Lower leg skin (tissue), 4 donors: ENCODE measurements at regions not wholly inside any gene's neighbourhood (a gene's known extent, or its start where the extent isn't known, plus 50 kb on each side); places are given as distances from the start of the nearest gene placed in this dataset.

Experiments
- DNase-seq, 2 donors: peaks; one replicate each; pipeline ENCODE4 v3.0.0-alpha.2; 2019; ENCODE audit warnings: low spot score in 2 of 2
- H3K4me3 ChIP-seq: fragments of 200-600 bp; sonication (generic); 2 replicates; pipeline ENCODE4 v1.5.1; 2017; ENCODE audit warnings: mild to moderate bottlenecking, low read depth; ENCODE audit not compliant: poor library complexity, severe bottlenecking
- CTCF ChIP-seq, 3 donors: fragments of 450-650 bp; IDR thresholded peaks; one replicate each; pipeline ENCODE4 v1.5.1; 2016; ENCODE audit warnings: antibody characterized with exemption in 3 of 3, mild to moderate bottlenecking in 3 of 3, moderate library complexity in 2 of 3
- POLR2A ChIP-seq, 2 donors: fragments of 450-650 bp; IDR thresholded peaks; one replicate each; pipeline ENCODE4 v1.6.1; 2016 to 2017; ENCODE audit warnings: antibody characterized with exemption in 2 of 2, mild to moderate bottlenecking in 1 of 2, moderate library complexity in 1 of 2
- WGBS, 2 donors: methylation state at CpG; one replicate each; pipeline ENCODE4 v1.1.5; 2018; 5-methylcytosine and 5-hydroxymethylcytosine counted together
- intact Hi-C: fragments of 100-400 bp; cut with DNase I; formaldehyde crosslinking; loops from one replicate; pipeline ENCODE4 v1.15.0; 2023; ENCODE audit warnings: low total_unique reads

GRCh38 chr1:90357995-90358394 lies 359.1 kb downstream of the BARHL2 start:
- intact Hi-C loops, result no loop called here
- TF ChIP-seq POLR2A (IDR thresholded peaks at IDR 0.05) (no peak), CTCF (IDR thresholded peaks at IDR 0.05) (no peak)
- WGBS, 2 donors, result 20 to 22% methylated on average over 2 of the region's 2 CpGs
- H3K4me3 ChIP-seq, result no peak overlapping the region
- no peak for DNase-seq

- TF ChIP-seq POLR2A (IDR thresholded peaks at IDR 0.05), result no peak
- TF ChIP-seq CTCF (IDR thresholded peaks at IDR 0.05), result no peak
- 44 to 73% methylated on average over 4 of the region's 4 CpGs for WGBS, 2 donors
- no peak overlapping the region for H3K4me3 ChIP-seq
- intact Hi-C loops, result no loop called here
- DNase-seq, result no peak
These were observed 360.1 kb downstream of the BARHL2 start for GRCh38 chr1:90356991-90357390.

- H3K4me3 ChIP-seq, result no peak overlapping the region
- no peak for DNase-seq
- intact Hi-C loops, result no loop called here
- 83 to 91% methylated on average over 3 of the region's 3 CpGs for whole genome bisulfite sequencing, 2 donors
- TF ChIP-seq CTCF (IDR thresholded peaks at IDR 0.05), result no peak
- TF ChIP-seq POLR2A (IDR thresholded peaks at IDR 0.05), result no peak
These were observed 361.0 kb downstream of the BARHL2 start for GRCh38 chr1:90356101-90356500.

GRCh38 chr1:90354704-90355103 lies 359.8 kb downstream of the ZNF326 start:
- TF ChIP-seq POLR2A (IDR thresholded peaks at IDR 0.05) (no peak), CTCF (IDR thresholded peaks at IDR 0.05) (no peak)
- H3K4me3 ChIP-seq, result no peak overlapping the region
- no peak for DNase-seq
- intact Hi-C loops, result no loop called here
- 73 to 77% methylated on average over 2 of the region's 2 CpGs for WGBS, 2 donors

- TF ChIP-seq CTCF (IDR thresholded peaks at IDR 0.05) (no peak), POLR2A (IDR thresholded peaks at IDR 0.05) (no peak)
- intact Hi-C loops, result no loop called here
- no peak for DNase-seq
- 29 to 59% methylated on average over 2 of the region's 2 CpGs for WGBS, 2 donors
- H3K4me3 ChIP-seq, result no peak overlapping the region
These were observed 356.1 kb downstream of the ZNF326 start for GRCh38 chr1:90351019-90351418.

- intact Hi-C loops, result no loop called here
- H3K4me3 ChIP-seq, result no peak overlapping the region
- TF ChIP-seq CTCF (IDR thresholded peaks at IDR 0.05) (no peak), POLR2A (IDR thresholded peaks at IDR 0.05) (no peak)
- WGBS, 2 donors, result 81 to 87% methylated on average over 4 of the region's 4 CpGs
- DNase-seq, result no peak
These were observed 354.6 kb downstream of the ZNF326 start for GRCh38 chr1:90349510-90349909.
